CD4-positive, alpha-beta T cell treated with Interleukin-17A for 1 hour (primary cell): ENCODE measurements at regions not wholly inside any gene's neighbourhood (a gene's known extent, or its start where the extent isn't known, plus 50 kb on each side); places are given as distances from the start of the nearest gene placed in this dataset.

Experiments used
- DNase-seq: peaks from one replicate; pipeline ENCODE4 v3.0.0-alpha.2; 2020

DNA sequence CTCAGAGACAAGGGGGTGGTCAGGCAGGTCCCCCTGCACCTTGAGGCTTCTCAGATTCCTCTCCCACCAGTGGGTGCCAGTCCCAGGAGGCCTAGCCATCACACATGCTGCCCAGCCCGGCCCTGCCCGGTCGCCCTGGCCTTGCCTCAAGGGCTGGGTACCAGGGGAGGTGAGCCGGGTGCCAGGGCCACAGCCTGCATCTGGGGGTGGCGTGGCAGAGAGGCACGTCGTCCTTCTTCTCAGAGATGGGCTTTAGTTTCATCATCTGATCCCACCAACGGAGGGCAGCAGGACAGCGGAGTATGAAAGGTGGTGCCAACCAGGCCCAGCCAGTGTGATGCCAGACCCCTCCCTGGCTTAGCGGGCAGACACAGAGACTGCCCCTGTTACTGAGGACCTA lies 161.7 kb downstream of the TFCP2L1 start:
- no peak for DNase-seq

DNA sequence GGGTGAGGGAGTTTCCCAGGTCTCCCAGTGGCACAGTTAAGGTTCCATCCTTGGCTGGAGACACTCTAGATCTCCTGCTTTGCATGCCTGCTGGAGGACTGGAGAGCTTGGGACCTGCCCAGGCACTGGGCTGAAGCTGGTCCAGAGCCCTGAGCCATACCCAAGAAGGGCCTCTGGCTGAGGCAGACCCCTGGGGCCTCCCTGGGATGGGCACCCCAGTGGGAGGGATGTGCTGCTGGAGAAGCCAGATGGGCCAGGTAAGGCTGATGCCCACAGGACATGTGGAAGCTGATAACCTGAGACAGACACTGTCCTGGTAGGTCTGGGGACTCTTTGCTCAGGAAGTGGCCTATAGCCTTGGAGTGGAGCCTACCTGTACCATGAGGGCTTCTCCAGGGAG lies 160.7 kb downstream of the TFCP2L1 start:
- DNase-seq = no peak

DNA sequence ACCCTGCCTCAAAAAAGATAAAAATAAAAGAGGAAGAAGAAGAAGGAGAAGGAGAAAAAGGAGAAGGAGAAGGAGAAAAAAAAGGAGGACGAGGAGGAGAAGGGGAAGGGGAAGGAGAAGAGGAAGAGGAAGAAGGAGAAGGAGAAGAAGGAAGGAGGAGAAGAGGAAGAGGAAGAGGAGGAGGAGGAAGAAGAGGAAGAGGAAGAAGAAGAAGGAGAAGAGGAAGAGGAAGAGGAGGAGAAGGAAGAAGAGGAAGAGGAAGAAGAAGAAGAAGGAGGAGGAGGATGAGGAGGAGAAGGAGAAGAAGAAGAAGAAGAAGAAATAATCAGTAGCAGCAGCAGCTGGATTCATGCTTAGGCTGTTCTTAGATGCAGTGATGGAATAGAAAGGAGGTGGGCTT lies 159.7 kb downstream of the TFCP2L1 start:
- no peak for DNase-seq

DNA sequence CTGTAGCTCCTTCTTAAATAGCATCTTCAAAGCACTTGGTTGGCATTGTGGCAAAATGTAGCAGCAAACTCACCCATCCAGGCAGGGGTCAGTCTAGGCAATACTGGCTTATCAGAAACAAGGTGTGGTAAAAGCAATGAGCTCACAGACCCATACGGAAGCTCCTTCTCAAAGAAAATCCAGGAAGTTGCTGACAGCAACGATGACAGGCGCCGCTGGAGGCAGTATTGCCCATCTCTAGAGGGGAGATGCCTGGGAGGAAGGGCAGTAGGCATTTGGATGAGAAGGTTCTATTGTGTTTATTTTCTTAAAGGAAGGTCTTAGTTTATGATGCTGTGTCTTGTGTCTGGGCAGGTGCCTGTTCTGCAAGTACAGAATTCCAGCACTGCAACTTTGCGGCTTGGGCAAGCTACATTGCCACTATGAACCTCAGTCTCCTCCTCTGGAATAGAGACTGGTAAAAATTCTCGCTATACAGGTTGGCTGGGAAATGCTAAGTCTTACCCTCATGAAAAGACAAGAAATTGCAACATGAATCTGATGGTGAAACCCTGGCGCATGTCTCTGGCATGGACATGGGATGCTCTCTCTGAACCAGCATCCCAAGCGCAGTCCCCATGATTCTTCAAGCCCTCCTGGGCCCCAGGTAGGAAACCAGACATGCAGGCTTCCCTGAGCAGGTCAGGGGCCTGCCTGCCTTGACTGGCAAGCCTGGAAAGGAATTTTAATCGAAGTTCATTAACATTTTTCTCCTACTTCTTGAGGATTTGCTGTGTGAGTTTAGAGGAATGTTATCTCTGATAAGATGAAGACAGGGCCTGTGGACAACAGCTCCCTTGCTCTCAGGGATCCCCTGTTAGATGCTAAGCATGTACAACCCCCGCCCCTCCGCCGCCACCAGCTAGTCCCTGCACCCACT lies 156.0 kb downstream of the TFCP2L1 start:
- DNase-seq = no peak

GRCh38 chr2:121129692-121130091 lies 155.3 kb downstream of the TFCP2L1 start:
- no peak for DNase-seq

GRCh38 chr2:121130301-121130850 lies 154.6 kb downstream of the TFCP2L1 start:
- no peak for DNase-seq

GRCh38 chr2:121131375-121131774 lies 153.6 kb downstream of the TFCP2L1 start:
- no peak for DNase-seq

- DNase-seq = no peak
These were observed 152.8 kb downstream of the TFCP2L1 start for GRCh38 chr2:121132054-121132761.

- DNase-seq = no peak
These were observed 152.3 kb downstream of the TFCP2L1 start for GRCh38 chr2:121132762-121133107.

DNA sequence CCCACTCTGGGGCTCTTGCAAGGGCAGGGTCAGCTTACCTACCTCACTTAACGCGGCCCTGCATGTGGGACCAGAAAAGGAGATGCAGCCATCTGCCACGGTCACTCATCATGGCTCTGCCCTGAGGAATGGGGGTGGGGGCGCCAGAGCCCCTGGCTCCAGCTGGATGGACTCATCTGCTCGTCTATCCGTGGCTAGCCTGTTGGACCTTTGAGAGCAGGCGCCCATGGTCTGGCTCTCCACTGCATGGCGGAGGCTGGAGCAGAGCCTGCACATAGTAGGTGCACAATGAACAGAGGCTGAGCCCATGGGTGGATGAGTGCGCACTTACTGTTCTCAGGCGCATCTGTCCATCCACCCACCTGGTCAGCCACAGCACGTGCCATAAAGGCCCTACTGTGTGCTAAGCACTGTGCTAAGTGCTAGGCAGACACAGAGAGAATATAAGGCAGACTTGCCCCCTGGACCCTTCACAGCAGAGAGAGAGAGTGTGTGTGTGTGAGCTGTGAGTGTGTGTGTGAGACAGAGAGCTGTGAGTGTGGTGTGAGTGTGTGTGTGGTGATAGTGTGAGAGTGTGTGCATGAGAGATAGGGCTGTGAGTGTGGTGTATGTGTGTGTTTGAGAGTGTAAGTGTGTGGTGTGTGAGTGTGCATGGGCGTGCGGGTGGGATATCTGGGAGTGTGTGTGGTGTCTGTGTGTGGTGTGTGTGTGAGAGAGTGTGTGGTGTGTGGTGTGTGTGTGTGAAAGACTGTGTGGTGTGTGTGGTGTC lies 151.3 kb downstream of the TFCP2L1 start:
- no peak for DNase-seq

DNA sequence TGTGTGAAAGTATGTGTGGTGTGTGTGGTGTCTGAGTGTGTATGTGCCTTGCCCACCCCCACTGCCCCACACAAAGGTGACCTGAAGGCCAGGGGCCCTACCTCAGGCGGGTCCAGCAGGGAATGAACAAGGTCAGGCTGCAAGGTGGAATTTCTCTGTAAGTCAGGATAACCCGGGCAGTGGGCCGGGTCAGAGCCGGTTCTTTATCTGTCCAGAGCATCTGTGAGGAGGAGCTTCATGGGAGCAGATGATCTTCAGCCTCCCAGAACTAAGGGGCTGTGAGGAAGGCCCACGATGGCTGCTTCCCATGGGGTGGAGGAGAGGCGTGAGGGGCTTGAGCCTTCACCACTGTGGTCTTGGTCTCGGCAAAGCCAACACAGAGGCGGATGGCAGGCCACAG lies 150.3 kb downstream of the TFCP2L1 start:
- DNase-seq = no peak

GRCh38 chr2:121135168-121135853 lies 149.7 kb downstream of the TFCP2L1 start:
- DNase-seq = no peak

GRCh38 chr2:121136323-121136722 lies 148.7 kb downstream of the TFCP2L1 start:
- DNase-seq = no peak

GRCh38 chr2:121137571-121137970 lies 147.4 kb downstream of the TFCP2L1 start:
- no peak for DNase-seq

DNA sequence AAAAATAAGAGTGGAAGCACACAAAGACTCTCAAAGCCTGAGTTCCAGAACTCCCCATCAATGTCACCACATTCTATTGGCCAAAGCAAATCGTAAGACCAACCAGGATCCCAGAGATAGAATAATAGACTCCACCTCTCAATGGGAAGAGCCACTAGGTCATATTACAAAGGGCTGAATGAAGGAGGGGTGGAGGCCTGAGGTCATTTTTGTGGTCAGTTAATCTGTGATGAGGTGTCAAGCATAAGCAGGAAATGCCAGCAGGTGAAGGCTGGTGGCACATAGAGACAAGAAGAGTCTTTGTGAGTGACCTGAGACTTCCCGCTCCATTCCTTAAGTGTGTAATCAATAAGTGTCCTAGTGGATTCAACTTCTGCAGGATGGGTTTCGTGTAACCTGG lies 144.3 kb downstream of the TFCP2L1 start:
- no peak for DNase-seq

DNA sequence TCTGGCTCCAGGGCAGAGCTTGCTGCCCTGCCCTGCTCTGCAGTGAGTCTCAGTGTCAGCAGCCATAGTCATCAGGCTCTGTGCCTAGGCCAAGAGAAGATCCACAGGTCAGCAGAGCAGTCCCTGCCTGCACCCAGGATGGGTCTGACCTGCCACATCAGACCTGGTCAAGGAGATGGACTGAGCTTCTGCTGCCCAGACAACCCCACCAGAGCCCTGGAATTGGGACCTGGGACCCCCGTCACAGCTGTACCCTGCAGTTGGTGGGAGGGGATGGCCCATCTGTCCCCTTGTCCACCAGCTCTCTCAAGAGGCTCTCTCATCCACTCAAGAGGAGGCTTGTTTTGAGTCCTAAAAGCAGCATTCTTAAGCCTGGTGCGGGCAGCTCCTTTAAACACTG lies 142.6 kb downstream of the TFCP2L1 start:
- no peak for DNase-seq

DNA sequence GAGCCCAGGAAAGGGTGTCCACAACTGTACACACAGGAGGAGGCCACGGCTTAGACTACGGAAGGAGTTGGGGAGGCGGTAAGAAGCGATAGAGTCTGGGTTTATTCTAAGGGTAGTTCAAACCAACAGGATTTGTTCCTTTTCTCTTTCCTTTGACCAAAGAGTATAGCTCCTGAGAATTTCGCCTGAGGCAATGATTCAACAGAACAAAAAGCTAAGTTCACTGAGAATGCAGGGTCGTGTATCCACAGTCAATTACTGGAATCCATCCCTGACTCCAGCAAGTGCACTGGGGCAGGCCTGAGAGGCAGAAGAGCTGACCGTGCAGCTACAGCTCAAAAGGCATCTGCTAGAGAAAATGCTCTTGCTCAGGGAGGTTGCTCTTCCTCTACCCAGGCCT lies 140.9 kb downstream of the TFCP2L1 start:
- DNase-seq = no peak

- DNase-seq = no peak
These were observed 138.4 kb downstream of the TFCP2L1 start for GRCh38 chr2:121146630-121147029.

- no peak for DNase-seq
These were observed 137.2 kb downstream of the TFCP2L1 start for GRCh38 chr2:121147766-121148165.

GRCh38 chr2:121148481-121148880 lies 136.5 kb downstream of the TFCP2L1 start:
- no peak for DNase-seq

- no peak for DNase-seq
These were observed 135.6 kb downstream of the TFCP2L1 start for GRCh38 chr2:121149384-121149783.

GRCh38 chr2:121150126-121150525 lies 134.9 kb downstream of the TFCP2L1 start:
- no peak for DNase-seq

GRCh38 chr2:121150713-121151112 lies 134.3 kb downstream of the TFCP2L1 start:
- no peak for DNase-seq
